Activated T-helper 2 cell treated with anti-CD3 and anti-CD28 coated beads, Interferon-gamma antibody, Interleukin-2, Interleukin-4, amounts not matched to agents 10 μg/mL and 5 μg/mL and 100 μg/mL, durations not matched to agents 14 hours and 24 hours and 36 hours (primary cell): ENCODE measurements at regions not wholly inside any gene's neighbourhood (a gene's known extent, or its start where the extent isn't known, plus 50 kb on each side); places are given as distances from the start of the nearest gene placed in this dataset.

Source experiments
- DNase-seq: peaks from one replicate; pipeline ENCODE4 v3.0.0; 2021; ENCODE audit warnings: low spot score
- H3K27ac Mint-ChIP-seq: one replicate; pipeline ENCODE4 v1.8.0; 2021; ENCODE audit warnings: mixed read lengths
- H3K27me3 Mint-ChIP-seq: one replicate; pipeline ENCODE4 v1.8.0; 2021; ENCODE audit warnings: low read depth, mixed read lengths
- H3K36me3 Mint-ChIP-seq: one replicate; pipeline ENCODE4 v1.8.0; 2021; ENCODE audit warnings: low read depth, mixed read lengths
- H3K4me1 Mint-ChIP-seq: one replicate; pipeline ENCODE4 v1.8.0; 2021; ENCODE audit warnings: low read depth, mixed read lengths
- H3K4me3 Mint-ChIP-seq: one replicate; pipeline ENCODE4 v1.8.0; 2021; ENCODE audit warnings: low read depth, mild to moderate bottlenecking, moderate library complexity, mixed read lengths
- H3K9me3 Mint-ChIP-seq: one replicate; pipeline ENCODE4 v1.8.0; 2021; ENCODE audit warnings: mixed read lengths
- intact Hi-C: fragments of 100-400 bp; cut with micrococcal nuclease; formaldehyde crosslinking; loops from one replicate; pipeline ENCODE4 v1.15.1; 2023

DNA sequence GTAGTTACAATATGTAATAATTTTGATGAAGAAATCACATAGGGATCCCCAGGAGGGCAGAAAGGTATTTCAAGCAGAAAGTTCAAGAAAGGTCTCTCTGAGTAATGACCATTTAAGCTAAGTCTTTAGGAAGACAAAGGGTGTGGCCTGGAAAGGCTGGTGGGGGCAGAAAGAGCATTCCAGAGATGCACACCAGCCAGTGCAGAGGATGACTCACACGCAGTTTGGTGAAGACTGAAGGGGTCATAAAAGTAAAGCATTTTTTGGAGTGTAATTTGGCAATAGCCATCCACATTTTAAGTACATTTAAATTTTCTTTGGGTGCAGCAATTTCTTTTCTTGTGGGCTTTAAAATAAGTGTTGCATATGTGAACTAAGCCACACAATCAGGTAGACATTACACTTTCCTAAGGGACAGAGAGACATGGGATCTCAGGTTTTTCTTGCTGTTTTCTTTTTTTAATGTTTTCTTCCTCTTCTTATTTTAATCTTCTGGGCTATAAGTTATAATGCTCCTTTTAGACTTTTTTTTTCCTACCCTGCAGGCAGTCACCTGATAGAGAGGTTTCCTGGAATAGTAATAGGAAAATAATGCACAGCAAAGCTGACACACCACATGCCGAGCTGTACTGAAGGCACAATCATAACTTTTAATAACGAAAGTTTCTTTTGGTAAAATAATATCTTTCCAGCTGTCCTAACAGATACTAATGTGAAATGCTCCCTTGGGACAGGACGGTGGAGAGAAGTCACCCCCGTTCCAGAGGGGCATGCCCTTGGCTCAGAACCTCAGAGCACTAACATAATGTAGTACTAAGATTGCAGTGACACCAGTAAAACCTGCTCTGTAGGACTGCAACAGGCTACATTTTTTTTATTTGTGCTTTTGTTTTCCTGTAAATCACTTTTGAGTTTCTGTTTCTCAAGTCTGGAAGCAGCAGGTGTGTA lies 49.6 kb upstream of the PTPRK start:
- no peaks in the 10 kb centered on the region for H3K4me1 Mint-ChIP-seq
- no peaks in the 10 kb centered on the region for H3K9me3 Mint-ChIP-seq
- H3K36me3 Mint-ChIP-seq: no peaks in the 10 kb centered on the region
- H3K4me3 Mint-ChIP-seq: no peak overlapping the region
- H3K27me3 Mint-ChIP-seq: peaks cover 2% of the 10 kb centered on the region
- DNase-seq: no peak
- intact Hi-C loops: no loop called here
- H3K27ac Mint-ChIP-seq: no peak overlapping the region
